Upper lobe of left lung (tissue), 6 donors: ENCODE measurements at regions not wholly inside any gene's neighbourhood (a gene's known extent, or its start where the extent isn't known, plus 50 kb on each side); places are given as distances from the start of the nearest gene placed in this dataset.

Experiments used
- ATAC-seq, 2 donors: fragments of 200-7000 bp; cut with Tn5 transposase; one replicate each; pipeline ENCODE4 v1.9.1; 2022; ENCODE audit warnings: mild to moderate bottlenecking in 2 of 2, moderate library complexity in 2 of 2; ENCODE audit not compliant: low FRiP score in 2 of 2
- DNase-seq, 2 donors: peaks; one replicate each; pipeline ENCODE4 v3.0.0-alpha.2; 2019 to 2020
- H3K27ac ChIP-seq, 4 donors: fragments of 200-600 bp; sonication (generic); one replicate each; pipeline ENCODE4 v1.5.1; 2016 to 2019
- H3K27me3 ChIP-seq, 4 donors: fragments of 200-600 bp; sonication (generic); one replicate each; pipeline ENCODE4 v1.5.1; 2017 to 2019
- H3K36me3 ChIP-seq, 4 donors: fragments of 200-600 bp; sonication (generic); one replicate each; pipeline ENCODE4 v1.5.1; 2016 to 2019
- H3K4me1 ChIP-seq, 4 donors: fragments of 200-600 bp; sonication (generic); one replicate each; pipeline ENCODE4 v1.5.1; 2018 to 2019
- H3K4me3 ChIP-seq, 4 donors: fragments of 200-600 bp; sonication (generic); one replicate each; pipeline ENCODE4 v1.5.1; 2017 to 2019; ENCODE audit warnings: mild to moderate bottlenecking in 2 of 4, moderate library complexity in 1 of 4
- H3K9me3 ChIP-seq, 4 donors: fragments of 200-600 bp; sonication (generic); one replicate each; pipeline ENCODE4 v1.5.1; 2018 to 2019
- EP300 ChIP-seq, 4 donors: sonication (generic); formaldehyde crosslinking; IDR thresholded peaks; one replicate each; pipeline ENCODE4 v1.5.1; 2017; ENCODE audit warnings: antibody characterized with exemption in 4 of 4, control low read depth in 2 of 4
- POLR2A ChIP-seq, 4 donors: fragments of 450-650 bp; IDR thresholded peaks; one replicate each; pipeline ENCODE4 v1.5.1; 2016 to 2017; ENCODE audit warnings: antibody characterized with exemption in 4 of 4, mild to moderate bottlenecking in 2 of 4
- POLR2AphosphoS5 ChIP-seq, 2 donors: sonication (generic); formaldehyde crosslinking; IDR thresholded peaks; one replicate each; pipeline ENCODE4 v1.5.1; 2017; ENCODE audit warnings: antibody characterized with exemption in 2 of 2
- WGBS, 2 donors: methylation state at CpG; one replicate each; pipeline ENCODE4 v1.1.5; 2017 to 2018; 5-methylcytosine and 5-hydroxymethylcytosine counted together
- TF ChIP-seq, protein P1 (sequence below), 6 experiments: fragments of 450-650 bp in 4 of 6; fragments of 200-600 bp in 2 of 6; sonication (generic) in 2 of 6; IDR thresholded peaks; one replicate each; pipeline ENCODE4 v1.5.1; 2016 to 2019; ENCODE audit warnings: antibody characterized with exemption in 6 of 6
- donor health status: DM: no; HTN: no; CAD: no; lungs with moderate emphysema.
- donor health status: DM: no; HTN: yes; CAD: no; lungs with severe emphysema.

DNA sequence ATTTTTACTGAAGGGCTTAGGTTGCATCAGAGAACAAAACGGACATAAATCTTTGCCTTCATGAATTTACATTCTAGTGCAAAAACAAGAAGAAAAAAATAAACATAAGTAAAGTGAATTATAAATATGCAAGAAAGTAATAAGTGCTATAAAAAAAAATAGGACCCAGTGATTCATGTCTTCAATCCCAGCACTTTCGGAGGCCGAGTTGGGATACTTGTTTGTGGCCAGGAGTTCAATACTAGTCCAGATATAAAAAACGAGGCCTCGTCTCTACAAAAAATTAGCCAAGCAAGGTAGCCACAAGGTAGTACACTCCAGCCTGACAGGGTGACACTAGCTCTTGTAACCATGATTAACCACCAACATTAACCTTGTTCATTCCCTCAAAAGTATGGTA lies 193.5 kb downstream of the SIM1 start:
- no peaks in the 10 kb centered on the region for H3K36me3 ChIP-seq
- DNase-seq: no peak
- no peaks in the 10 kb centered on the region for H3K4me1 ChIP-seq
- WGBS, 2 donors: 91 to 96% methylated on average over 5 of the region's 5 CpGs
- no peak overlapping the region for H3K4me3 ChIP-seq
- H3K9me3 ChIP-seq: no peaks in the 10 kb centered on the region
- no peak overlapping the region for H3K27ac ChIP-seq
- TF ChIP-seq POLR2A (IDR thresholded peaks at IDR 0.05) (no peak), POLR2AphosphoS5 (IDR thresholded peaks at IDR 0.05) (no peak), EP300 (IDR thresholded peaks at IDR 0.05) (no peak)
- TF ChIP-seq, protein P1, sequence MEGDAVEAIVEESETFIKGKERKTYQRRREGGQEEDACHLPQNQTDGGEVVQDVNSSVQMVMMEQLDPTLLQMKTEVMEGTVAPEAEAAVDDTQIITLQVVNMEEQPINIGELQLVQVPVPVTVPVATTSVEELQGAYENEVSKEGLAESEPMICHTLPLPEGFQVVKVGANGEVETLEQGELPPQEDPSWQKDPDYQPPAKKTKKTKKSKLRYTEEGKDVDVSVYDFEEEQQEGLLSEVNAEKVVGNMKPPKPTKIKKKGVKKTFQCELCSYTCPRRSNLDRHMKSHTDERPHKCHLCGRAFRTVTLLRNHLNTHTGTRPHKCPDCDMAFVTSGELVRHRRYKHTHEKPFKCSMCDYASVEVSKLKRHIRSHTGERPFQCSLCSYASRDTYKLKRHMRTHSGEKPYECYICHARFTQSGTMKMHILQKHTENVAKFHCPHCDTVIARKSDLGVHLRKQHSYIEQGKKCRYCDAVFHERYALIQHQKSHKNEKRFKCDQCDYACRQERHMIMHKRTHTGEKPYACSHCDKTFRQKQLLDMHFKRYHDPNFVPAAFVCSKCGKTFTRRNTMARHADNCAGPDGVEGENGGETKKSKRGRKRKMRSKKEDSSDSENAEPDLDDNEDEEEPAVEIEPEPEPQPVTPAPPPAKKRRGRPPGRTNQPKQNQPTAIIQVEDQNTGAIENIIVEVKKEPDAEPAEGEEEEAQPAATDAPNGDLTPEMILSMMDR (IDR thresholded peaks at IDR 0.05): no peak
- no peaks in the 10 kb centered on the region for H3K27me3 ChIP-seq
- no peak for ATAC-seq

DNA sequence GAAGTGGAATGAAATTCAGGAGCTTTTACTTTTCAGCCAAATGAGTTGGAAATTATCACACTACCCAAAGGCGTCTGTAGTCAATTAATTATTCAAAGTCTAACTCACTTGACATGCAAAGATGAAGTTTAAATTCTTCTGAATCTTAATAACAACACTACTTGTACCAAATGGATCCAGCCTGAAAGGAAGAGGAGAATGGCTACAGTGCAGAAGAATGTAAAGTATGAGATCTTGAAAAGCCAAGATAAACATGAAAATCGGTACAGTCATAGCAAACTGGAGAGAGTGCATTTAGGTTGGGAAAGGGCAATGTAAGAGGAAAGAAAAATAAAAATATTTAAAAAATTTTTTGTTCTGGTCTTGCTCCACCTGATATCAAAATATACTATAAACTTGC lies 195.5 kb downstream of the SIM1 start:
- Histone ChIP-seq H3K27ac (no peak overlapping the region), H3K36me3 (no peaks in the 10 kb centered on the region), H3K4me3 (no peak overlapping the region), H3K4me1 (no peaks in the 10 kb centered on the region), H3K9me3 (no peaks in the 10 kb centered on the region), H3K27me3 (no peaks in the 10 kb centered on the region)
- DNase-seq (no peak), ATAC-seq (no peak)
- TF ChIP-seq EP300 (IDR thresholded peaks at IDR 0.05) (no peak), POLR2AphosphoS5 (IDR thresholded peaks at IDR 0.05) (no peak), POLR2A (IDR thresholded peaks at IDR 0.05) (no peak)
- TF ChIP-seq, protein P1 (IDR thresholded peaks at IDR 0.05): no peak
- 46 to 52% methylated on average over 2 of the region's 2 CpGs for WGBS, 2 donors

DNA sequence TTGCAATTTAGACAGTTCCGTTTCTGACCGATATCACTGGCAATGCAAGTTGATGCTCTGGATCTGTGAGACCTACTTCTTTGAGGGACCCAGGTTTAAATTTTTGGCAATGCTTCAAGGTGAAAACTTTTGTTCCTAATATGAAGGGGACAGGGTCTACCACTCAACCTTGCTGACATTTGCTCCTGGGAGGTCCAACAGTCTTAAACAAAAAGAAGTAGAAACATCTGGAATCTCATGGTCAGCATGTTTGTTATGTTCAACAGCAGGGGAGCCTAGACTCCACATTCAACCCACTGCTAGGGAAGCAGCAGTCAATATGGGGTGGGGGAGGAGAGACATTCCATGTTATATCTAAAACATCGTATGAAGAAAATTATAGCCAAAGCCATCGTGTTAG lies 196.4 kb downstream of the SIM1 start:
- H3K27ac ChIP-seq: no peak overlapping the region
- no peaks in the 10 kb centered on the region for H3K36me3 ChIP-seq
- no peak for DNase-seq
- H3K4me1 ChIP-seq: no peaks in the 10 kb centered on the region
- H3K4me3 ChIP-seq: no peak overlapping the region
- H3K27me3 ChIP-seq: no peaks in the 10 kb centered on the region
- no peak for ATAC-seq
- no peaks in the 10 kb centered on the region for H3K9me3 ChIP-seq
- TF ChIP-seq POLR2A (IDR thresholded peaks at IDR 0.05): no peak
- TF ChIP-seq EP300 (IDR thresholded peaks at IDR 0.05): no peak
- TF ChIP-seq POLR2AphosphoS5 (IDR thresholded peaks at IDR 0.05): no peak
- TF ChIP-seq, protein P1 (IDR thresholded peaks at IDR 0.05): no peak
- WGBS, 2 donors: 95% methylated on average over 4 of the region's 4 CpGs

DNA sequence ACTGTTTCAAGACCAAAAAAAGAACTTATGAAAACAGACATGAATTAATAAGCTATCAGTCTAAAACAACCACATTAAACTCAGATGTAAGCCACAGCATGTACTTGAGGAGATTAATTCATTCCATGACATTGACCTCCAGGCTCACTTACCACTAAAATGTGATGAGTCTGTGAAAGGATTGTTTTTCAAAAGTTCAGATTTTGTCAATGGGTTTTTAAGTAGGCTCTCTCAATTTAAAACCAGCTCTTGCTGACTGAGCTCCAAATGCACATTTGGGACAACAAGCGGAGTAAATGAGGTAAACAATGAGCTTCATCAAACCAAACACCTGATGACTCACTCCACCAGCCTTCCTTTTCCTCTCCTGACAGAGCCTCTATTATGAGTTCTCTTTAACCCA lies 197.0 kb downstream of the SIM1 start:
- Histone ChIP-seq H3K27me3 (no peaks in the 10 kb centered on the region), H3K4me1 (no peaks in the 10 kb centered on the region), H3K9me3 (no peaks in the 10 kb centered on the region), H3K27ac (no peak overlapping the region), H3K36me3 (no peaks in the 10 kb centered on the region), H3K4me3 (no peak overlapping the region)
- no peak for DNase-seq
- ATAC-seq: no peak
- TF ChIP-seq POLR2A (IDR thresholded peaks at IDR 0.05): no peak
- 82 to 85% methylated on average over 1 of the region's 1 CpG for WGBS, 2 donors

DNA sequence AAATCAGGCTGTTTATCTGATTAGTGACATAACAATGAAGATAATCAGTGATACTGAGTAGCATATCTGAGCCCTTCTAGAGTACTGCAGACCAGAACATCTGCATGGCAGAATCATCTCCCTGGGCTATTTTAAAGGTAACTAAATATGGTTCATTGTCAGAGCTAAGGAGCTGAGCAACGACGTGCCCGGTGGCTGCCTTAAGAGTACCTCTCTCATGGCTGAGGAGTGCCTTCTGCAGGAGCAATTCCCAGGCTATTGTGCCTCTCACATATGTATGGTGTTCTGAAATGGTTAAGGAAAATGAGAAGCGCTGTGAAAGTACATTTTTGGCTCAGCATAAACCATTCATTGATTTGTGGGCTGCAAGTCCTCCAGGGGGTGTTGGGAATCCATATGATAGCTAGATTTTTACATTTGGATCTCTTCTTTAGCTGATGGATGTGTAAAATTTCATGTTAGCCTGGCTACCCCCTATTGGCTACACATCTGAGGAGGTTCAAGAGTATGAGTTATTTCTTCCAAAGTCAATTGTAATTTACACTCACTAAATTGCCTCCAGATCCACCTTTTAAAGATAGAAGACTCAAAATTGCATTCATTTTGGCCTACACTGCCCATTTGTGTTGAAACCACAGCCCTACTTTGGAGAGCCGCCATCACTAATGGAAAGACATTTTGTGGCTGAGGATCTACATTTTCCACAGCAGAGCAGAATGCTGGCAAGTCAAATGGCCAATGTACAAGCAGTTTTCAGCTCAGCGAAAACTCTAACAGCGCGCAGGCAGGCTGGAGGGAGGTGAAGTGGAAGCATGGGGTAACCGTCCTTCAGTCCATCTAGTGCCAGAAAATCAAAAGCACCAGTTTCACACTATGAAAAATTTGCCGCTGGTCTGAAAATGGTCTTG lies 198.0 kb downstream of the SIM1 start:
- no peaks in the 10 kb centered on the region for H3K27me3 ChIP-seq
- no peak overlapping the region for H3K27ac ChIP-seq
- H3K36me3 ChIP-seq: no peaks in the 10 kb centered on the region
- no peaks in the 10 kb centered on the region for H3K9me3 ChIP-seq
- ATAC-seq (no peak), DNase-seq (no peak)
- 87 to 94% methylated on average over 10 of the region's 10 CpGs for WGBS, 2 donors
- TF ChIP-seq EP300 (IDR thresholded peaks at IDR 0.05): no peak
- TF ChIP-seq, protein P1 (IDR thresholded peaks at IDR 0.05): no peak
- TF ChIP-seq POLR2AphosphoS5 (IDR thresholded peaks at IDR 0.05): no peak
- no peak for TF ChIP-seq POLR2A (IDR thresholded peaks at IDR 0.05)
- no peaks in the 10 kb centered on the region for H3K4me1 ChIP-seq
- H3K4me3 ChIP-seq: no peak overlapping the region
